Suprapubic skin (tissue), 4 donors: ENCODE measurements at regions not wholly inside any gene's neighbourhood (a gene's known extent, or its start where the extent isn't known, plus 50 kb on each side); places are given as distances from the start of the nearest gene placed in this dataset.
A peak's percentile ranks its signal among the peaks of the same experiment; 100 is the strongest.

Source experiments
- DNase-seq, 2 donors: peaks; one replicate each; pipeline ENCODE4 v3.0.0-alpha.2; 2019; ENCODE audit warnings: low spot score in 2 of 2
- H3K27ac ChIP-seq: fragments of 200-600 bp; sonication (generic); one replicate; pipeline ENCODE4 v1.5.1; 2019
- H3K27me3 ChIP-seq: fragments of 200-600 bp; sonication (generic); one replicate; pipeline ENCODE4 v1.5.1; 2019
- H3K36me3 ChIP-seq: fragments of 200-600 bp; sonication (generic); one replicate; pipeline ENCODE4 v1.5.1; 2019
- H3K4me1 ChIP-seq: fragments of 200-600 bp; sonication (generic); one replicate; pipeline ENCODE4 v1.5.1; 2019
- H3K4me3 ChIP-seq: fragments of 200-600 bp; sonication (generic); one replicate; pipeline ENCODE4 v1.5.1; 2019; ENCODE audit warnings: mild to moderate bottlenecking
- H3K9me3 ChIP-seq: fragments of 200-600 bp; sonication (generic); one replicate; pipeline ENCODE4 v1.5.1; 2019
- CTCF ChIP-seq, 2 donors: fragments of 200-600 bp in 1 of 2; fragments of 450-650 bp in 1 of 2; sonication (generic) in 1 of 2; IDR thresholded peaks; one replicate each; pipeline ENCODE4 v1.5.1; 2016 to 2019; ENCODE audit warnings: antibody characterized with exemption in 2 of 2, mild to moderate bottlenecking in 1 of 2, moderate library complexity in 1 of 2
- EP300 ChIP-seq: sonication (generic); formaldehyde crosslinking; IDR thresholded peaks from one replicate; pipeline ENCODE4 v1.6.1; 2017; ENCODE audit warnings: antibody characterized with exemption
- POLR2A ChIP-seq, 2 donors: fragments of 450-650 bp; IDR thresholded peaks; one replicate each; pipeline ENCODE4 v1.6.1; 2017; ENCODE audit warnings: antibody characterized with exemption in 2 of 2, mild to moderate bottlenecking in 2 of 2, moderate library complexity in 2 of 2
- POLR2AphosphoS5 ChIP-seq, 3 donors: sonication (generic); formaldehyde crosslinking; IDR thresholded peaks; one replicate each; pipeline ENCODE4 v1.6.1; 2017; ENCODE audit warnings: antibody characterized with exemption in 3 of 3
- WGBS: methylation state at CpG from one replicate; pipeline ENCODE4 v1.1.5; 2018; 5-methylcytosine and 5-hydroxymethylcytosine counted together

DNA sequence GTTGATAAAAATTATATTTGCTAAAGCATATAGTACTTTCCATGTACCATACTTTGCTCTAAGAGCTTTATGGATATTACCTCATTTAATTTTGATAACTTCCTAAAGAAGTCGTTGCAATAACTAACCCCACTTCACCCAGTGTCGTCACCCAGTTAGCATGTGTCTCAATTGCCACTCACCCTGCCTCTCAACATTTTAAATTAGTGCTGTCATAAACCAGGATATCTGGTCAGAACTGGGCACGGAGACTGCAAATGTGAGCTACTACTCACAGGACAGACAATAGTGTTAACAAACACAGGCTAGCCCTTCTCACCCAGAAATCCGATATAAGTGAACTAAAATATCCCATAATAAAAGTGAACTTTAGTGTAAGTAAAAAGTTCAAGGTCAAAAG, 430.6 kb downstream of the KLF12 start:
- H3K4me1 ChIP-seq, result peaks cover 14% of the 10 kb centered on the region
- no peak for DNase-seq
- no peaks in the 10 kb centered on the region for H3K9me3 ChIP-seq
- TF ChIP-seq CTCF (IDR thresholded peaks at IDR 0.05) (no peak), EP300 (no peak), POLR2AphosphoS5 (IDR thresholded peaks at IDR 0.05) (no peak), POLR2A (IDR thresholded peaks at IDR 0.05) (no peak)
- no peaks in the 10 kb centered on the region for H3K27me3 ChIP-seq
- H3K27ac ChIP-seq, result no peak overlapping the region
- H3K36me3 ChIP-seq, result no peaks in the 10 kb centered on the region
- H3K4me3 ChIP-seq, result no peak overlapping the region
- WGBS, result 91% methylated on average over 4 of the region's 4 CpGs

- 64% methylated on average over 8 of the region's 8 CpGs for WGBS
- no peak overlapping the region for H3K4me3 ChIP-seq
- H3K9me3 ChIP-seq, result no peaks in the 10 kb centered on the region
- no peaks in the 10 kb centered on the region for H3K27me3 ChIP-seq
- no peaks in the 10 kb centered on the region for H3K36me3 ChIP-seq
- TF ChIP-seq POLR2AphosphoS5 (IDR thresholded peaks at IDR 0.05) (no peak), CTCF (IDR thresholded peaks at IDR 0.05) (no peak), EP300 (no peak), POLR2A (IDR thresholded peaks at IDR 0.05) (no peak)
- no peak for DNase-seq
- peak overlapping the region; percentile 61 for H3K27ac ChIP-seq
- peaks cover 7% of the 10 kb centered on the region for H3K4me1 ChIP-seq
Observed at GRCh38 chr13:73702419-73703071, 431.7 kb downstream of the KLF12 start.

DNA sequence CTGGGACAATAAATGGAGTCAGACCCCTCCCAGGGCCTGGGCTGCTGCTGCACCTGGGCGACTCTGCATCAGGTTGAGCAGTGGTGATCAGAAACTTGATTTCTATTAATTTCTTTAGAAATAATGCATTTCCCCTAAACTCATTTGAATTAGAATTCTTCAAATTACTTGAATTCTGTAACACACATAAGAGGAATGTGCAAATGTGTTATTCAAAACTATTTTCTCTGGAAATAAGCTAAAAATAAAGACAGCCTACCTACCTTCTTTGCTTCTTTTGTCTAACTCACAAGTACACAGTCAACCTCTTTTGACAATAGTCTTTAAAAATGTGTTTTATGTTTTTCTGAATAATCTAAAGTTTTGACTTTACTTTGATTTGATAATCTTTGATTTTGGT, 433.0 kb downstream of the KLF12 start:
- Histone ChIP-seq H3K4me3 (no peak overlapping the region), H3K4me1 (peaks cover 7% of the 10 kb centered on the region), H3K27ac (no peak overlapping the region), H3K36me3 (no peaks in the 10 kb centered on the region), H3K9me3 (no peaks in the 10 kb centered on the region), H3K27me3 (no peaks in the 10 kb centered on the region)
- WGBS, result 94% methylated on average over 1 of the region's 1 CpG
- no peak for TF ChIP-seq POLR2A (IDR thresholded peaks at IDR 0.05)
- TF ChIP-seq EP300, result no peak
- TF ChIP-seq POLR2AphosphoS5 (IDR thresholded peaks at IDR 0.05), result no peak
- no peak for TF ChIP-seq CTCF (IDR thresholded peaks at IDR 0.05)
- DNase-seq, result no peak

GRCh38 chr13:73698859-73699258, 435.3 kb downstream of the KLF12 start:
- peaks cover 3% of the 10 kb centered on the region for H3K4me1 ChIP-seq
- H3K4me3 ChIP-seq, result no peak overlapping the region
- H3K9me3 ChIP-seq, result no peaks in the 10 kb centered on the region
- 84% methylated on average over 3 of the region's 3 CpGs for WGBS
- no peak for TF ChIP-seq EP300
- no peak for TF ChIP-seq CTCF (IDR thresholded peaks at IDR 0.05)
- no peak for TF ChIP-seq POLR2AphosphoS5 (IDR thresholded peaks at IDR 0.05)
- no peak for TF ChIP-seq POLR2A (IDR thresholded peaks at IDR 0.05)
- peaks cover 8% of the 10 kb centered on the region for H3K36me3 ChIP-seq
- H3K27me3 ChIP-seq, result no peaks in the 10 kb centered on the region
- no peak for DNase-seq
- H3K27ac ChIP-seq, result no peak overlapping the region

GRCh38 chr13:73697166-73697565, 437.0 kb downstream of the KLF12 start:
- no peak for DNase-seq
- Histone ChIP-seq H3K27ac (no peak overlapping the region), H3K4me3 (no peak overlapping the region), H3K27me3 (no peaks in the 10 kb centered on the region), H3K36me3 (peaks cover 9% of the 10 kb centered on the region), H3K4me1 (peaks cover 1% of the 10 kb centered on the region), H3K9me3 (no peaks in the 10 kb centered on the region)
- TF ChIP-seq EP300 (no peak), POLR2A (IDR thresholded peaks at IDR 0.05) (no peak), POLR2AphosphoS5 (IDR thresholded peaks at IDR 0.05) (no peak), CTCF (IDR thresholded peaks at IDR 0.05) (no peak)
